ENCODE measurements at regions not wholly inside any gene's neighbourhood (a gene's known extent, or its start where the extent isn't known, plus 50 kb on each side); places are given as distances from the start of the nearest gene placed in this dataset.
"Not testable (repeated sequence)": the region's sequence is repeated elsewhere in the genome, so short reads cannot be mapped to it uniquely, and the experiment has no call there.

- in situ Hi-C loops (cut with MboI; ENCODE audit: low sequenced_read_pairs) = no loop called here
These were observed 421.0 kb upstream of the CHD1 start for GRCh38 chr5:99349787-99350186.

DNA sequence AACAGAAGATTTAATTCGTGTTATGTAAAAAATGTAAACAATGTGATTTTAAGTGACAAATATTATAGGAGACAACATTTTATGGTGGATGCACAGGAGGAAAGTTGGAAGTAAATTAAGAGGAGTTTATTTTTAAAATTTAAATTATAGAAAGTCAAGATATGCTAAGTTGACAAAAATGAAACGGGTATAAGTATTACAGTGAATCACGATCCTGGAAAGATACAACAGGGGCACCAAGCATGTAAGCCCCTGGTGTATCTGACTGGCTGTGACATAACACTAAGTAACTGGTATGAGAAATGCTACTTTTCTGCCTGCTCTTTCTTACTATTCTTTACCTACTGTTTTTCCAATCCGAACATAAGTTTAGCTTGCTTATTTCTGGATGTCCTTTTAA, 419.8 kb upstream of the CHD1 start:
- in situ Hi-C loops (cut with MboI; ENCODE audit: low sequenced_read_pairs) = no loop called here

DNA sequence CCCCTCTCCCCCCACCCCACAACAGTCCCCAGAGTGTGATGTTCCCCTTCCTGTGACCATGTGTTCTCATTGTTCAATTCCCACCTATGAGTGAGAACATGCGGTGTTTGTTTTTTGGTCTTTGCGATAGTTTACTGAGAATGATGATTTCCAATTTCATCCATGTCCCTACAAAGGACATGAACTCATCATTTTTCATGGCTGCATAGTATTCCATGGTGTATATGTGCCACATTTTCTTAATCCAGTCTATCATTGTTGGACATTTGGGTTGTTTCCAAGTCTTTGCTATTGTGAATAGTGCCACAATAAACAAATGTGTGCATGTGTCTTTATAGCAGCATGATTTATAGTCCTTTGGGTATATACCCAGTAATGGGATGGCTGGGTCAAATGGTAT, 411.0 kb upstream of the CHD1 start:
- in situ Hi-C loops (cut with MboI; ENCODE audit: low sequenced_read_pairs) = not testable (repeated sequence)

DNA sequence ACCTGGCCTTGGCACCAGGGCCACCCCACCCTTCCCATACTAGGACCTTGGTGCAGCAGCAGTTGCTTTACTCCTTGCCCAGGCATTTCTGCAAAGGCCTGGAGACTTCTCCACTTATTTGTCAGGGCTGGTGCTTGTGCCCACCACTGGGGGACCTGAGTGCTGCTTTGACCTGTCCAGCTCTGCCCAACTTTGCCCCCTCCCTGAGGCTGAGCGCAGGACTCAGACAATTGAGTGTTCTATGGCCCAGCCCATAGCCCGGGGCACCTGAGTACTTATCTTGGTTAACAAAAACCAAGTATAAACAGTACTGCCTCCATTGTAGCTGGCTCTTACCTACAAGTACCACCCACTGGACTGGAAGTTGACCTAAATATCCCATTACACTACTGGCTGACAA, 406.1 kb upstream of the CHD1 start:
- in situ Hi-C loops (cut with MboI; ENCODE audit: low sequenced_read_pairs) = no loop called here

DNA sequence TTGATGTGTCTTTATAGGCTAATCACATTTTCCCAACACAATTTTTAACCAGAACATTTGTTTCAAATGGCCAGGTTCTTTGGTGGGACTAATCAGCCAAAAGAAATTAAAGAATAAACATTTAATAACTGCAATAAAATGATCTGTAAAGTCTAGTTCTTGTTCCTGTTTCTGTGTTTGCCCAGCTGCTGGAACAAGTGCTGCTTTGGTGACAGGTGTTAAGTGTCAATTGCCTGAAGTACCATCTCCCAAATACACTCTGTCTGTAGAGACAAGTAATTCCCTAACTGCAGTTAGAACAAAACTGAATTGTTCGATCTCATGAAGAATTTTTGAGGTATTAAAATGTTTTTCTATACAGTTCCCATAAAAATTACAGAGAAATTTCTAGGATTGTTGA, 402.3 kb upstream of the CHD1 start:
- in situ Hi-C loops (cut with MboI; ENCODE audit: low sequenced_read_pairs) = no loop called here

DNA sequence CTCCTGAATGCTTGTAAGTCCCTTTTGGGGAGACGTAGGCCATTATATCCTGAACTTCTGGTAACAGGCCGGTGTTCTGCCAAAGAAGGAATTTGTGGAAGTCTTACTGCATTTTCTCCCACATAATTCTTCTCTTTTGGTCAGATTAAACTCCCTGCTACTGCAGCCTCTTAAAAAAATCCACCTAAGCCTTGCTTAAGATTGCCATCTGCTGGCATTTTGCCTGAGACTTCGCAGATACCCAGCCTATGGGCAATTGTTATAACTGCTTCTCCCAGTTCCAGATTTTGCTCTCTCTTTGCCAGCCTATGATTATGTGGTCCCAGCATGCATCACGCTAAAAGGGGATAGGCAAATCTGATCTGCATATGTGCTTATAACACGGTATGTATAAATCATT, 391.6 kb upstream of the CHD1 start:
- in situ Hi-C loops (cut with MboI; ENCODE audit: low sequenced_read_pairs) = no loop called here

DNA sequence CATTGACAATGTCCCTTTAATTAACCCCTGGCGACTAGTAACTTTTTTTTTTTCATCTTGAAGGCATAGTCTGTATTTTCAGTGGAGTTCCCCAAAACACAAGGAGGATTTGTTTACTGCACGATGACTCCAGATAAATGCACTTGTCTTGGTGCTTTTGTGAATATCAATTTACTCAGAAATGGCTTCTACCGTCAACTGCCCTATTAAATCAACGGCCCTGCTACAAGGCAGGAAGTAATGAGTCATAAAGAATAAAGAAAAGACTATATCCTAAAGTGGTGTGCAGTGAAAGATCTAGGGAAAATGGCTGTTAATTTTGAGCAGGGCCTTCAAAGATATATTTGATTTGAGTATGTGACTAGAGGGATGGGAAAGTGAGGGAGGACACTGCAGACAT, 388.3 kb upstream of the CHD1 start:
- in situ Hi-C loops (cut with MboI; ENCODE audit: low sequenced_read_pairs) = no loop called here

DNA sequence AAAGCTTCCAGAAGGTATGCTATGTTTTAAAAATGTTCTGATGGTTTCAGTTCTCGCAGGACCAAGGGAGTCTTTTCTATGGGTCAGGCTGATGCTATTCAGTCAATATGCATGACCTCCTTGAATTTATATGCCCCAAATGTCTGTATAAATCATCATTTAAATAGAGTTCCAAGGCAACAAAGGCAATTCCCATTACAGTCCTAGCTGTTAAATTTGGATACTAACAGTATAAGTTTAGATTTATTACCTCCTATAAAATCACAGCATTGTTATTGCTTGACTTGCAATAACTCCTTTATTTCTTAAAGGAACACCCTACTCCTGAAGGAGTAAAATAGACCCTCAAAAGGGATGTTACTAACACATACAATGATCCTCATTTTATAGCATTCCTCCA, 387.7 kb upstream of the CHD1 start:
- in situ Hi-C loops (cut with MboI; ENCODE audit: low sequenced_read_pairs) = no loop called here

GRCh38 chr5:99315413-99316183, 386.8 kb upstream of the CHD1 start:
- in situ Hi-C loops (cut with MboI; ENCODE audit: low sequenced_read_pairs) = no loop called here

DNA sequence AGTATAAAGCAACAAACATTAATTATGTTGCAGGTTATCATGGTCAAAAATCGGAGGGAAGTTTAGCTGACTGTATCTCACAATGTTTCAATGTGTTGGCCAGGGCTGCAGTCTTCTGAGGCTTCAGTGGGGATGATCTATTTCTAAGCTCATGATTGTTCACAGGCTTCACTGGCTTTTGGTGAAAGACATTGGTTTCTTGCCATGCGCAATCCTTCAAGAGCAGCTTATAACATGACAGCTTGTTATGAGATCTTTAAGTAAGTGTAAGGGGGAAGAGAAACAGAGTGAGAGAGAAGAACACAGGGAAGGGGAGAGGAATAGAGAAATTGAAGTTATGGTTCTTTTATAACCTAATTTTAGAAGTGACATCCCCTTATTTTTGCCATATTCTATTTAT, 385.9 kb upstream of the CHD1 start:
- in situ Hi-C loops (cut with MboI; ENCODE audit: low sequenced_read_pairs) = no loop called here

GRCh38 chr5:99308131-99308530, 379.3 kb upstream of the CHD1 start:
- in situ Hi-C loops (cut with MboI; ENCODE audit: low sequenced_read_pairs) = no loop called here

DNA sequence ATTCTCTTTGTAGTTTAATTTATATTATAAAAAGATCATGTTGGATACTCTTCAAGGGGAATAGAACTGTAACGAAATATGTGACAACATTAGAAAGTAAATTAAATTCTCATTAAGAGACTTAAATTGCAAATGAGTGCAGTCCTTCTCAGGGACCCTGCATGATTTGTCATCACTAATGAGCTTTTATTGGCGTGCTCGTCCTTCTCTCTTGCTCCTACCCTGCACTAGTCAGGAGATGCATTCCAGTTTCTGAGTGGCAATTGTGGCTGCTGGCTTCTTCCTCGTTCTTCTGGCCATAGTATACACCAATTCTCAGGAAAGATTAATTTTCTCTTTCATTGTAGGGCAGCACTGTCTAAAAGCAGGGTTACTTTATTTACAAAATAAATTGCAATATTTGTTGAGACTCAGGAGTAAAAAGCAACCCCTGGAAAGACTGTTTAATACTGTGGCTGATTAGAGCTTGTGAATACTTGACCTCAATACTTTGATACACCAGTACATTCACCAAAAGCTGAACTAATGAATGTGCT, 376.3 kb upstream of the CHD1 start:
- in situ Hi-C loops (cut with MboI; ENCODE audit: low sequenced_read_pairs) = no loop called here

- in situ Hi-C loops (cut with MboI; ENCODE audit: low sequenced_read_pairs) = no loop called here
These were observed 356.8 kb upstream of the CHD1 start for GRCh38 chr5:99285606-99286005.

- in situ Hi-C loops (cut with MboI; ENCODE audit: low sequenced_read_pairs) = no loop called here
These were observed 346.3 kb upstream of the CHD1 start for GRCh38 chr5:99275128-99275527.

- in situ Hi-C loops (cut with MboI; ENCODE audit: low sequenced_read_pairs) = no loop called here
These were observed 343.8 kb upstream of the CHD1 start for GRCh38 chr5:99272576-99272975.

- in situ Hi-C loops (cut with MboI; ENCODE audit: low sequenced_read_pairs) = no loop called here
These were observed 330.0 kb upstream of the CHD1 start for GRCh38 chr5:99258819-99259218.

GRCh38 chr5:99248066-99248465, 319.3 kb upstream of the CHD1 start:
- in situ Hi-C loops (cut with MboI; ENCODE audit: low sequenced_read_pairs) = no loop called here

DNA sequence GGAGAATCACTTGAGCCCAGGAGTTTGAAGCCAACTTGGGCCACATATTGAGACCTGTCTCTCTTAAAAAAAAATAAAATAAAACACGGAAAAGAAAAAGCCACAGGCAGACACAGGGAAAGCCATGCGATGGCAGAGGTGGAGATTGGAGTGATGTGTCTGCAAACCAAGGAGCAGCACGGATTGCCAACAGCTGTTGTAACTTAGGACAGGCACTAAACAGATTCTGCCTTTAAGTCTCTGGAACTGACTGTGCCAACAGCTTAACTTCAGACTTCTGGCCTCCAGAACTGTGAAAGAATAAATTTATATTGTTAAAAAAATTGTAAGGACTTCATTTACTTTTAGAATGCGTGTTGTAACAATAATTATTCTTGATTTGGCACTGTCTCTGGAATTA, 318.5 kb upstream of the CHD1 start:
- in situ Hi-C loops (cut with MboI; ENCODE audit: low sequenced_read_pairs) = no loop called here

GRCh38 chr5:99243111-99243510, 314.3 kb upstream of the CHD1 start:
- in situ Hi-C loops (cut with MboI; ENCODE audit: low sequenced_read_pairs) = no loop called here

GRCh38 chr5:99239826-99240360, 311.1 kb upstream of the CHD1 start:
- in situ Hi-C loops (cut with MboI; ENCODE audit: low sequenced_read_pairs) = no loop called here

- in situ Hi-C loops (cut with MboI; ENCODE audit: low sequenced_read_pairs) = no loop called here
These were observed 262.5 kb upstream of the CHD1 start for GRCh38 chr5:99191206-99191745.

DNA sequence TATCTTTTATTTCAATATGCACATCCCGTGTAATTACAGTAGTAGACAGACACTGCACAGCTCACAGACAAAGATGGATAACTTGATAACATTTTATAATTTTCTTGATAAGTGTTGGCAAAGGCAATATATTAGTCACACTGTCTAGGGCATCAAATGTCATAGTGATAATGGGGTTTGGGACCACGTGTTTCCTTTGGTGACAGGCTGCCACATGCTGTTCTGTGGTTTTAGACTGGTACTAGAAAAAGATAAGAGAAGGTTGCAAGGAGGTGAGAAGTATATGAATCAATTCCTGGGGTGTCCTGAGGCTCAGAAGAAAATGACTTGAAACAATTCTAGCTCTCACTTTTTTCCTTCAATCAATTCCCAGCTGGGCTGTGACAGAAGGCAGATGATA, 258.8 kb upstream of the CHD1 start:
- in situ Hi-C loops (cut with MboI; ENCODE audit: low sequenced_read_pairs) = no loop called here

Data from HL-60/S4 treated with phorbol 12-myristate 13-acetate at 8.2 ng/mL for 4 days and 3 days (cell line).